Activated T-helper 9 cell treated with anti-CD3 and anti-CD28 coated beads, Interleukin-2, amount 50 U/mL, for 16 hours (primary cell): ENCODE measurements at regions not wholly inside any gene's neighbourhood (a gene's known extent, or its start where the extent isn't known, plus 50 kb on each side); places are given as distances from the start of the nearest gene placed in this dataset.

Source experiments
- DNase-seq: peaks from one replicate; pipeline ENCODE4 v3.0.0-alpha.2; 2020; ENCODE audit warnings: low read depth

DNA sequence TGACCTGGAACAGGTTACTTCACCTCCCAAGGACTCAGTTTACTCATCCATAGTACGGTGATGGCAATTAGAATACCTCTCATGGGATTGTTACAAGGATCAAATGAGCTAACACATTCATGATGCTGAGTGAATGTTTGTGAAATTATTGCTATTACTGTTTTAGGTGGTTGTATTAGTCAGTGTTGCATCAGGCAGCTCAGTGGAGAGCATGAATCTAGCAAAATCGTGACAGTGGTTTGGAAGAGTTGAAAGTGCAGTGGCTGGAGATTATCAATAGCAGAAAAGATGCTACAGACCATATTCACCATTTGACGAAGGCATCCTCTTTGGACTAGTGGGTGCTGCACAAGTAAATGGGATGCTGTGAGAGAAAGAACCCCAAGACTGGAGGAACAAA, 50.4 kb upstream of the CTNNBL1 start:
- no peak for DNase-seq

DNA sequence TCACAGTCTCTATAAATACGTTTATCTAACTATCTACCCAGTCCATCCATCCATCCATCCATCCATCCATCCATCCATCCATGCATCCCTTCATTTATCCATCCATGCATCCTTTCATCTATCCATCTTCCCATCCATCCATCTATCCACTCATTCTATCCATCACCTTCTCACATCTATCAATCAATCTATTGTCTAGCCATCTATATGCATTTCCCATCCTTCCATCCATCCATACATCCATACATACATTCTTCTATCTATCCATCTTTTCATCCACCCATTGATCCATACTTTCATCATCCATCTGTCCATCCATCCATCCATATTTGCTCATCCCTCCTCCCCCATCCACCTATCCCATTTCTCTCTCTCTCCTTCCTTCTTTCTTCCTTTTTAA, 51.6 kb upstream of the CTNNBL1 start:
- DNase-seq = no peak

DNA sequence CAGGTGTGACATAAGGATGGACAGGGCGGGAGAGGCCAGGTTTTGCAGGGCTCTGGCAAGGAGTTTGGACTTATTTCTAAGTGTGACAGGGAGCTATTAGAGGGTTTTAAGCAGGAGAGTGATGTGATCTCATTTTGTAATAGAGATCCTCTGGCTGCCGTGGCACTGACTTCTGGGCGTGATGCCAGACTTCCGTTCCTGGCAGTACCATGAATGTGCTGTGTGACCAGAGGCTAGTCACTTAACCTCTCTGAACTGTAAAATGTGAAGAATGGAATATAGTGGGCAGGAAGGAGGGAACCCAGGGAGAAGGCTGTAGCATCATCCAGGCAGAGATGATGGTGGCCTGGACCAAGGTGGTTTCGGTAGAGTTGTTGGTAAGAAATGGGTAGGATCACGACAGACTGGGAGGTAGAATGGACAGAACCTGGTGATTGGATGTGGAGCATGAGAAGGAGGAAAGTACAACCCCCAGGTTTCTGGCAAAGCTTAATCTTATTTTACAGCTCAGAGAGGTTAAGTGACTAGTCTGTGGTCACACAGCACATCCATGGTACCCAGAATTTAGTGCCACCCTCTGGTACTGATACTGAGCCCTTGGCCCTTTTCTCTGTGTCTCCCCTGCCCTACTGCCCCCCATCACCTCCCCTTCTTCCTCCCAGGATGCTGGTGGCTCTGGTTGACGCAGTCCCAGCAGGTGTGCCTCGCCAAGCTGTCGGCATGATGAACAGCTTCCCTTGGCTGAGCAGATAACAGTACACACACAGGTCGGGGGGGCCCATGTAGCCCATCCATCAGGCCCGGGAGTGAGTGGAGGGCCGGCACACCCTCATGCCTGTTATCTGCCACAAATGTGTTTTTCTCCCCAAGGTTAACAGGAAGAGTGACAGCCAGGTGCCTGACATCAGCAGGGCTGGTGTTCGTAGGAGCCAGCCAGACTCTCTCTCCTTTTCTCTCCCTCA, 52.9 kb upstream of the CTNNBL1 start:
- DNase-seq = no peak

DNA sequence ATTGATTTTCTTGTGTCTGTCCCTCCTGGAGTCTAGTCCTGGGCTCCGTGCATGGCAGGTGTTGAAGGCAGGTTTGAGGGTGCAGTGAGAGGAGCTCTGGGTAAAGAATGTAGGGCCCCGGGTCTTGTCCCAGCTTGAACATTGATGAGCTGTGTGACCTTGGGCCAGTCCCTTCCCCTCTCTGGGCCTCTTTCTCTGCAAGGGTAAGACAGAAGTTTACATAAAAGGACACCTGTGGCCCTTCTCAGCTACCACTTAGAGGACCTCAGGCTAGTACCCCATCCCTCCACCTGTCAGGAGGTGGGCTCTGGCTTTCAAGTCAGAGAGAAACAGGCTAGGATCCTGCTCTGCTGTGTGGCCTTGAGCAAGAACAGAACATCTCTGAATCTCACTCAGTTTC, 55.3 kb upstream of the CTNNBL1 start:
- no peak for DNase-seq

DNA sequence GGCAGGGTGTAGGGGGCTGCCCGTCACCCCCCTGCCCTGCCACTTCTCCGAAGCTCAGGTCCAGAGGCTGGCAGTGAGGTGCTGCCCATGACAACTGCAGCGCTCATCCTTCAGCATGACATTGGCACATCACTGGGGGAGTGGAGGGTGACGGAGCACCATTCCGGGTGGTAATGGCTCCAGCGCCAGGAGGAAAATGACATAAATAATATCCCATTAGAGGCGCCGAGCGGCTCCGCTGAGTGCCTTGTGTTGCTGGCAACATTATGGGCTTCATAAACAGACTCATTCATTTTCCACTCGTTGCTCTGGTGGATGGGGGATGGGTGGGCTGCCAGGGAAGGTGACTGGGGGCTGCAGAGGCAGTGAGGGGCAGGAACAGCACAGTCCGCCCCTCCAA, 56.9 kb upstream of the CTNNBL1 start:
- DNase-seq = no peak

GRCh38 chr20:37636212-37636975, 57.4 kb upstream of the CTNNBL1 start:
- DNase-seq = no peak

- DNase-seq = no peak
These were observed 62.8 kb upstream of the CTNNBL1 start for GRCh38 chr20:37630993-37631392.

DNA sequence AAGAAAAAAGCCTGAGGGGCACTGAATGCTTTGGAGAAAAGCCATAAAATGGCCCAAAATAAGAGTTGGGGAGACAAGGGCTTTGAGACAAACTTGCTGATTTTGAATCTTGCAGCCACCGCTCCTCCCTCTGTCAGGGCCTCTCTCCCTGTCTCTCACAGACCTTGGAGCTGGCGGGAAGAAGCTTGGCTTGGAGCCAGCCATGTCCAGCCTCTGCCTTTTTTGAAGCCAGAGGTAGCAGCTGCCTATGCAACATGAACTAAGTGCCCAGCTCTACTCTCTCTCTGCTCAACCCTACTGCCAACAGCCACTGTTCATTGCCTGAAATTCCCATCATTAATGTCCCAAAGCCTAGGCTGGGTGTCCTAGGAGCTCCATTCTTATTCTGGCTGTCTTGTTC, 63.7 kb upstream of the CTNNBL1 start:
- DNase-seq = no peak

DNA sequence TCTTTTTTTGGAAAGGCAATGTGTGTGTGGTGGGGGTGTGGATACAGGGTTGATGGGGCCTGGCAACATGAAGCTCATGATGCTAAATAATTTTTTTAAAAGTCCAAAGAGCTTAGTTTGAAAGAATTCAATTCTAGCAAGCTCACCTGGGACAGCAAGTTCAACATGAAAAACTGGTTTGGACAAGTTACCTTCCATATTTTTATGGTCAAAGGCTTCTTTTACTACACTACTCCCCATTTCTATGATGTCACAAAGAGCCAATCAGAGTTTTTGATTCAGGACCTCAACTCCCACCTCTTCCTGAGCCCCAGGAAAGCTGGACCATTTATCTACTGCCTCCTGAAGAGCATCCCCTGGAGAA, 66.1 kb upstream of the CTNNBL1 start:
- DNase-seq = no peak

DNA sequence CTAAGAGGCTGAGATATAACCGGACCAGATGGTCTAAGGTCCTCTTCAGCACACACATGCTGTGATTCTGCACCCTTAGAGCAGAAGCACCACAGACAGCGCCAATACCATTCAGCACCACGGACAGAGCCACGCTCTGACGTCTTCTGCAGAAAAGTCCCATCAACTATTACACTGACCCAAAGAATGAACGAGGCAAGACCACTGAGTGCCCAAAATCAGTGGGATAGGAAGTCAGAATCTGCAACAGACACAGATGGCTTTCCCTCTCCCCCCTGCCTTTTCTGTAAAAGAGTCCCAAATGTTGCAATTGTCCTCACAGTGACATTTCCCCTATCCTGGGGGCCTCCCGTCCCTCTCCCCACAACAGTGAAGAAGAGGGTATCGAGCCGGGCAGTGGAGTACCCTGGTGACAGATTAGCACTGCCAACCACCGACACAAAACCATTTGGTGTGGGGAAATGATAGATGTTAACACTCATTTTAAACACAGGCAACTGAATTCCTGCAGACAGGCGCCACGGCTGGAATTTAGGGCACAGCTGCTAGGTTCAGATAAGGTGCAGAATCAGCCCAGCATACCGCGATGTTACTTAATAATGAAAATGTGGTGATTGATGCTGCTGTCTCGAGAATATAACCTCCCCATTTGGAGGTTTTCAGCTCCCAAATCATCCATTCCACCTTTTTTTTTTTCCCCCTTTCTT, 66.6 kb upstream of the CTNNBL1 start:
- no peak for DNase-seq

GRCh38 chr20:37624963-37625362, 68.9 kb upstream of the CTNNBL1 start:
- DNase-seq = no peak

DNA sequence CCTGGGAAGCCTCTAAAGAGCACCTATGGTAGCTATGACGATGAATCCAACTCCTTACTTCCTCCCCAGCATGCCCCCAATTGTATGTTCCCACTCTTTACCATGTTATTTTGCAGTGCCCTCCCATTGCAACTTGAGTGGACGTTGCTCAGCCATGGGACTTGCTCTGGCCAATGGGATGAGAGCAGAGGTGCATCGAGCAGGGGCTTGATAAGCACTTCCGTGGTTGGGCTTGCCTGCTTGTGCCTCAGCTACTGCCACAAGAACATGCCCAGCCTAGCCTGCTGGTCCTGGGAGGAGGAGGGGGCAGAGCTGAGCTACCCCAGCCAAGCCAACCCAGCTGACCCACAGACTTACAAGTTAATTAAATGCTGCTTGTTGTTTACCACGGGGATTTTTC, 71.1 kb upstream of the CTNNBL1 start:
- no peak for DNase-seq

DNA sequence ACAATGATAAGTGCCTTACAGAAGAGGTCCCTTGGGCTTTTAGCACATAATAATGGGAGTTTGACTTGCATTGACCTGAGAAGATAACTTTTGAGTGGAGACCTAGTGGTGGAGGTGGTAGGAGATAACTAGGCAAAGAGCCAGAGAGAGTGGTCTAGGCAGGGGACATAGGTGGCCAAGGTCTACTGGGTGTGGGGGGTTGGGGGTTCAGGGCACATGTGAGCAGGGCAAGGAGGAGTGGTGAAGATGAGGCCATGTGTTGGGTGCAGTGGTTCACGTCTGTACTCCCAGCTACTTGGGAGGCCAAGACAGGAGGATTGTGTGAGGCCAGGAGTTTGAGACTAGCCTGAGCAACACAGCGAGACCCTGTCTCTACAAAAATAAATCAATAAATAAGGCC, 74.3 kb upstream of the CTNNBL1 start:
- DNase-seq = no peak

GRCh38 chr20:37616110-37616425, 77.8 kb upstream of the CTNNBL1 start:
- DNase-seq = no peak

DNA sequence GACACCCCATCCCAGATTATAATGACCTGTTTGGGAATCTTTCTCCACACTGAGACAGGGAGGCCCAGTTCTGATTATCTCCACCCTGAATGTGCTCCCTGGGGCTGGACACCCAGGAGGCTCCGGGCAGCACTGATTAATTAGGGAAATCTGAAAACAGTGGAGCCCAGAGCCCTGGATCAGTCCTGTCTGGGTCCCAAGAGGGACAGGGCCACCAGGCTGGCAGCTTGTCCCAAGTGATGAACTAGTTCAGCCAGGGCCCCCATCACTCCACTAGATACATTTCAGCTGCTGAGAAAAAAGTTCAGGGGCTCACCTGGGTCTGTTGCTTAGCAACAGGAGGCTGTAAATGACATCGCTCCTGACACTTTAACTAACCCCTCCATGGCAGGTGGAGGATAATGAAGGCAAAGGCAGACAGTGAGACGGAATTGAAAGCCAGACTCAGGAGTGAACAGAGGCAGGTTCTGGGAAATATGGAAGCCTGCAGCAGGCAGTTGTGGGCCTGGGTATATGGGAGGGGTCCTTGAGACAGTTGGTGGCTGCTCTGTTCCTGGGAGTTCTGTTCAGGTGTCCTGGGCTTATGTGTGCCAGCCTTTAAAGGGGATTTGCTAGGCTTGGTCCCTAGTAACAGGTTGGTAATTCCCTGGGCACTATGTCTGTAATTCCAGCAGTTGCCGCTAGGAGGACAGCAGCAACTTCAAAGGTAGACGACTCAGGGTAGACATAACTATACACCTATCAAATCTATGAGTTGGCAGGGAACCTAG, 78.3 kb upstream of the CTNNBL1 start:
- peak; percentile 3 for DNase-seq

GRCh38 chr20:37611852-37612251, 82.0 kb upstream of the CTNNBL1 start:
- no peak for DNase-seq

- DNase-seq = no peak
These were observed 82.5 kb upstream of the CTNNBL1 start for GRCh38 chr20:37611346-37611745.

DNA sequence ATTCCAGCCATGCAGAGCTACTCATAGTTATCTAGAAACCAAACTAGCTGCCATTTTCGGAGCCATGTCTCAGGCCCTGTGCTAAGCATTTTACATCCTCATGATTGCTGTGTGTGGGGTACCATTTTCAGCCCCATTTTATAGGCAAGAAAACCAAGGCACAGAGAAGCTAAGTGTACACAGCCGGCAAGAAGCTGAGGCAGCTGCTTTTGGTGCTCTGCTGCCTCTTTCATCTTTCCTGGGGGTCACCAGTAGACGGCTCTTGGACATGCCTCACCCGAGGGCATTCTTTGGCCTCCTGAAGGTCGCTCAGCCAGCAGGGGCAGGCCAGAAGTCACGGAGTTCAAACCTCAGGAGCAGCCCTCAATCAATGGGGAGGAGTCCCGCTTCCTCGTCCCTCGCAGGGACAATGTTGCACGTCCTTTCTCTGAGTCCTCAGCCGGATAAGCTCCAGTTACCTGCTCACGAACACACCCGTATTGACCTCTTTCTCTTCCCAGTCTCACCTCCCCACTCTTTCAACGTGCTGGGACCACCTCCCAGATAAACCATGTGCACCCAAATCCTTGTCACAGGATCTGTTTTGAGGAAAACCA, 82.6 kb upstream of the BLCAP start:
- DNase-seq = no peak

- DNase-seq = no peak
These were observed 75.0 kb upstream of the BLCAP start for GRCh38 chr20:37602634-37603033.

DNA sequence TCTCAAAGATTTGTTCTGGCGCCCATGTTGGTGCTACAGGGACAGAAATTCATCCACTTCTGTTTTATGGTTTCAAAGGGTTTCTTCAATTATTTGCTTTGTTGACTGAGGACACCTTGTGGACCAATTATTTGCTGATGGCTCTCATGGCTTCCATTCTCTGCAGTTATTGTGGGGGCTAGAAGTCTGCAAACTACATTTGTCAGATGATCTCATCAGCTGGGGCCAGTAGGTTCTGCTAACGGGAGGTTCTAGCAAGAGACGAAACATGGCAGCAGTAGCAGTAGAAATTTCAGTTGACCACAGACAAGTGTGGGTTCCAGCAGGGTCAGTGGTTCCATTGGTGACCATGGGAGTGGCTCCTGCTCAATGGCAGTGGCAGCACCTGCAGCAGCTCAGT, 72.8 kb upstream of the BLCAP start:
- no peak for DNase-seq

DNA sequence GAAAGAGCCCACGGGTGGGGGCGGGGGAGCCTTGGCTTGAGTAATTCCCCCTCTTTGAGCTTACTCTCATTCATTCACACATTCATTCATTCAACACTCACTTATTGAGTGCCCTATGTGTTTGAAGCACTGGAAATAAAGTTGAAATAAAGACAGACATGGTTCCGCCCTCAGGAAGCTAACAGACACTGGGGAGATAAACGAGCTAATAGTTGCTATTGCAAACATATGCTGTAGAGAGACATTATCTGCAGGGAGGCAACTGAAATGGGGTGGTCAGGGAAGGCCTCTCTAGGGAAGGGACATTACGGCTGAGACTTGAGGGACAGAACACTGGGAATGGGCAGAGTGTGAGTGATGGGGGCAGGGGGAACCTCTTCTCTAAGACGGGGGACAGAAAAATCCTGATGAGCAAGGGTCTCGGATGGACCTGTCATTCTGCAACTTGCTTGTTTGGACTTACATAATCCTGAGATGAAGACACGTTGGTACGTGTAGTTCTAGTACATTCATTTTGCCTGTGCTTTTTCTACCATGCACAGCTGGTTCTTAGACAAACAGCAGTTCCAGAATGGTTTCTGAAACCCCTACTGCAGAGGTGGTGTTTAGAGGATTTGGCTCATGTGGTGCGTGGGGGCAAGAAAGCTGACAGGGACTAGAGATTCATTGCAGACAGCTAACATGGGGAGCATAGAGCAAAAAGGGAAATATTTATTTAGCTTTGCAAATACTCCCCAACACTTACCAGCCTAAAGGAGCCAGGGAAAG, 71.1 kb upstream of the BLCAP start:
- no peak for DNase-seq
